Gastroesophageal sphincter (tissue), 3 donors: ENCODE measurements at regions not wholly inside any gene's neighbourhood (a gene's known extent, or its start where the extent isn't known, plus 50 kb on each side); places are given as distances from the start of the nearest gene placed in this dataset.

Source experiments
- EP300 ChIP-seq: sonication (generic); formaldehyde crosslinking; IDR thresholded peaks from one replicate; pipeline ENCODE4 v1.6.1; 2017; ENCODE audit warnings: antibody characterized with exemption, mild to moderate bottlenecking
- POLR2A ChIP-seq, 2 donors: fragments of 450-650 bp; IDR thresholded peaks; one replicate each; pipeline ENCODE4 v1.6.1; 2017; ENCODE audit warnings: antibody characterized with exemption in 2 of 2, mild to moderate bottlenecking in 2 of 2, moderate library complexity in 1 of 2
- POLR2AphosphoS5 ChIP-seq: sonication (generic); formaldehyde crosslinking; IDR thresholded peaks from one replicate; pipeline ENCODE4 v1.6.1; 2017; ENCODE audit warnings: antibody characterized with exemption
- TF ChIP-seq, protein P1 (sequence below), 4 experiments: fragments of 200-600 bp in 2 of 4; fragments of 450-650 bp in 2 of 4; sonication (generic) in 1 of 4; IDR thresholded peaks; one replicate each; pipeline ENCODE4 v1.5.1; 2017 to 2019; ENCODE audit warnings: antibody characterized with exemption in 4 of 4, mild to moderate bottlenecking in 2 of 4, moderate library complexity in 2 of 4

DNA sequence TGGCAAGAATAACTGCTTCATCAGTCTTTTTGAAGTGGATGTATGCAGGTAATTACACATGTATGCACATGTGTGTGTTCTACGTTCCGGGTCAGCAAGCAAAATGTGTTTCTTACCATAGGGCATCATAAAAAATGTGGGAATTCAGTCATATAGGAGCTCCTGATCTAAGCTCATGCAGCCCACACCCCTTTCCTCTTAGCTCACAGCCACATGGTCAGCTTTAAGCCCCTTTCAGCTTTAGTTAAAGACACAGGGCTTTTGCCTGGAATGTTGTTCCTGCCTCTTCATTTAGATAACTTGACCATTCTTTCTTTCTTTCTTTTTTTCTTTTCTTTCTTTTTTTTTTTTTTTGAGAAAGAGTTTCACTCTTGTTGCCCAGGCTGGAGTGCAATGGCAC, 258.1 kb downstream of the RPS24 start:
- TF ChIP-seq POLR2AphosphoS5 (no peak), POLR2A (IDR thresholded peaks at IDR 0.05) (no peak), EP300 (no peak)
- TF ChIP-seq, protein P1, sequence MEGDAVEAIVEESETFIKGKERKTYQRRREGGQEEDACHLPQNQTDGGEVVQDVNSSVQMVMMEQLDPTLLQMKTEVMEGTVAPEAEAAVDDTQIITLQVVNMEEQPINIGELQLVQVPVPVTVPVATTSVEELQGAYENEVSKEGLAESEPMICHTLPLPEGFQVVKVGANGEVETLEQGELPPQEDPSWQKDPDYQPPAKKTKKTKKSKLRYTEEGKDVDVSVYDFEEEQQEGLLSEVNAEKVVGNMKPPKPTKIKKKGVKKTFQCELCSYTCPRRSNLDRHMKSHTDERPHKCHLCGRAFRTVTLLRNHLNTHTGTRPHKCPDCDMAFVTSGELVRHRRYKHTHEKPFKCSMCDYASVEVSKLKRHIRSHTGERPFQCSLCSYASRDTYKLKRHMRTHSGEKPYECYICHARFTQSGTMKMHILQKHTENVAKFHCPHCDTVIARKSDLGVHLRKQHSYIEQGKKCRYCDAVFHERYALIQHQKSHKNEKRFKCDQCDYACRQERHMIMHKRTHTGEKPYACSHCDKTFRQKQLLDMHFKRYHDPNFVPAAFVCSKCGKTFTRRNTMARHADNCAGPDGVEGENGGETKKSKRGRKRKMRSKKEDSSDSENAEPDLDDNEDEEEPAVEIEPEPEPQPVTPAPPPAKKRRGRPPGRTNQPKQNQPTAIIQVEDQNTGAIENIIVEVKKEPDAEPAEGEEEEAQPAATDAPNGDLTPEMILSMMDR (IDR thresholded peaks at IDR 0.05): no peak
